ENCODE measurements at regions not wholly inside any gene's neighbourhood (a gene's known extent, or its start where the extent isn't known, plus 50 kb on each side); places are given as distances from the start of the nearest gene placed in this dataset.
"Not testable (repeated sequence)": the region's sequence is repeated elsewhere in the genome, so short reads cannot be mapped to it uniquely, and the experiment has no call there.

DNA sequence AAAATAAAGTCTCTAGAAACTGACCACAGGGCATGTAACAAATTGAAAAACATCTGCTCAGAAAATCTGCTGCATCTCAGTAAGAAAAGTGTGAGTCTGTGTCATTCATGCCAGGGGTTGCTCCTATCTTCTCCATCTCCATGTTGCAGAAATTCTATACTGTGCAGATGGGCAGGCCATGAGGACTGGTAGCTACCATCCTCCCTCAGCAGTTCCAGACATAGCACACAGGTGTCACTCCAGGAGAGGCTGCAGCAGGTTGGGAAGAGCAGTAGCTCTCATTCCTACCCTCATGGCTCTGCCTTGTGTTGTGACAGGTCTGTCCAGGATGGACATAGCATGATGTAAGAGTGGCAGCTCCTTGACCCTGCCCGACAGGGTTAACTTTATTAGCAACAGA is 173.4 kb downstream of the NDUFS4 start:
- no peak for DNase-seq

DNA sequence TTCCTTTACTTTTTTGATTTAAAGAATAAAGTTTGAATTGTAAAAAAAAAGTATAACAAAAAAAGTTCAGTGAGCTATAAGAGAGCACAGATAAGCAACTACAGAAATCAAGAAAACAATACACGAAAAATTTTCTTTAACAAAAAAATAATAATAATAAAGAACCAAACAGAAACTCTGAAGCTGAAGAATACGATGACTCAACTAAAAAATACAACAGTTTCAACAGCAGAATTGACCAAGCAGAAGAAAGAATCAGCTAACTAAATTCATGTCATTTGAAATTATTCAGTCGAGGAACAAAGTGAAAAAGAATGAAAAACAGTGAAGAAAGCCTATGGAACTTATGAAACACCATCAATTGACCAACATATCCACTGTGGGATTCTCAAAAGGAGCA is 177.7 kb downstream of the NDUFS4 start:
- DNase-seq, result no peak

GRCh38 chr5:53739111-53739510 is 178.7 kb downstream of the NDUFS4 start:
- DNase-seq, result no peak

- DNase-seq, result no peak
These were observed 189.2 kb downstream of the NDUFS4 start for GRCh38 chr5:53749621-53750020.

DNA sequence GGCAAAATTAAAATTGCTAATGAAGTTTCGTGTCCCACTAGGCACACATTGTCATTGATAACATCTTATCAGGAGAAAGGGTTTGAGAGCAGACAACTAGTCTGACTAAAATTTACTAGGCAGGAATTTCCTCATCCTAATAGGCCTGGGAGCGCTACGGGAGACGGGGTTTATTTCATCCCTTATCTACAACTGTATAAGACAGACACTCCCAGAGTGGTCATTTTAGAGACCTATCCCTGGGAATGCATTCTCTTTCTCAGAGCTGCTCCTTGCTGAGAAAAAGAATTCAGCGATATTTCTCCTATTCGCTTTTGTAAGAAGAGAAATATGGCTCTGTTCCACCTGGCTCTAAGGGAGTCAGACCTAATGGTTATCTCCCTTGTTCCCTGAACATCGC is 191.8 kb downstream of the NDUFS4 start:
- DNase-seq, result not testable (repeated sequence)

GRCh38 chr5:53766673-53767072 is 206.2 kb downstream of the NDUFS4 start:
- DNase-seq, result no peak

GRCh38 chr5:53777864-53778618 is 217.6 kb downstream of the NDUFS4 start:
- no peak for DNase-seq

- no peak for DNase-seq
These were observed 219.1 kb downstream of the NDUFS4 start for GRCh38 chr5:53779541-53779981.

DNA sequence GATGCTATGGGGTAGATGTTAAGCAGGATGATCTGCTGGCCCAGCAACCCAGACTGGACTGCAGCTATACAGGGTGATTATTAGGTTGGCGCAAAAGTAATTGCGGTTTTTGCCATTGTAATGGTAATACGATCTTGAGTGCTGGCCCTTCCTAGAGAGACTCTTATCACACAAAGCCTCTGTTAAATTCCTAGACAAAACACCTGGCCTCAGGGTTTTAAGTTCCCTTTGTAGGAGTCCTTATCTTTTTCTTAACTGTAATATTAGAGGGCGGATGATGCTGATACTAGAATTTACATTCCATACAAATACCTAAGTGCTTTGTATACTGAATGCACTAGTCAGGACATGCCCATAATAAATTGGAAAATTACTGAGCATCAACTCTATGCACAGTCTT is 222.2 kb downstream of the NDUFS4 start:
- DNase-seq, result peak; percentile 20

GRCh38 chr5:53783624-53784228 is 223.3 kb downstream of the NDUFS4 start:
- DNase-seq, result no peak

- no peak for DNase-seq
These were observed 224.2 kb downstream of the NDUFS4 start for GRCh38 chr5:53784596-53784995.

GRCh38 chr5:53785924-53786323 is 225.5 kb downstream of the NDUFS4 start:
- DNase-seq, result no peak

DNA sequence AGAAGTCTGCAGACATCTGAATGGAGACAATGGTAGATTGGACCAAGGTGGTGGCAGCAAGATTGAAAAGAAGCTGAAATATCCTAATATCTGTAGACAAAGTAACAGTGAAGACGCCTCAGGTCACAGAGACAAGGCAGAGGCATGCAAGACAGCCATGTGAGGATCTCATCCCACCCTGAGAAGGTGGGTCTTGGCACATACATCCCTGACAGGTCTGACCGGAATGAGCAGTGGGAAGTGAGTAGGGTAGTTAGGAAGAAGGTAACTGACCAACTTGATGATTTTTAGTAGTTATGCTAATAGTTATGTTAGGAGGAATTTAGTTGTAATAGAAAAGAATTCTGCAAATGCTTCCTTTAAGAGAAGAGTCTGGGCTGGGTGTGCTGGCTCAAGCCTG is 229.6 kb downstream of the NDUFS4 start:
- no peak for DNase-seq

- no peak for DNase-seq
These were observed 231.9 kb downstream of the NDUFS4 start for GRCh38 chr5:53792338-53792737.

- not testable (repeated sequence) for DNase-seq
These were observed 239.2 kb downstream of the NDUFS4 start for GRCh38 chr5:53799644-53800043.

GRCh38 chr5:53808392-53808791 is 248.0 kb downstream of the NDUFS4 start:
- DNase-seq, result not testable (repeated sequence)

DNA sequence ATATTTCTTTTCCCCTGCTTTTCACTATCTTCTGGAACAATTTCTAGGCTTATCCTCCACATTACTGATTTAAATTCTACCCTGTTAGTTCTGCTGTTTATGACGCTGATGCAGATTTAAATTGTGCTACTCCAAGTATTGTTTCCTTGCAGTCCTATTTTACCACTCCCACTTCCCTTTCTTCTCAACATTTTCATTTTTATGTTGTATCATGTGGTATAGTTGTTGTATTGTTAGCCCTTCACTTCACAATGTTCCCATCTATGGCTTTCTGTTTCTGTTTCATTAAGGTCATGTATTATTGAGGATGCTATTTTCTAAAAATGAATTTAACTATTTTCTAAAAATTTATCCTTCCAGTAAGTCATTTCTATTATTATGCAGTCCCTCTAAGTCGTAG is 254.4 kb downstream of the NDUFS4 start:
- no peak for DNase-seq

- DNase-seq, result no peak
These were observed 255.0 kb downstream of the NDUFS4 start for GRCh38 chr5:53815471-53815870.

DNA sequence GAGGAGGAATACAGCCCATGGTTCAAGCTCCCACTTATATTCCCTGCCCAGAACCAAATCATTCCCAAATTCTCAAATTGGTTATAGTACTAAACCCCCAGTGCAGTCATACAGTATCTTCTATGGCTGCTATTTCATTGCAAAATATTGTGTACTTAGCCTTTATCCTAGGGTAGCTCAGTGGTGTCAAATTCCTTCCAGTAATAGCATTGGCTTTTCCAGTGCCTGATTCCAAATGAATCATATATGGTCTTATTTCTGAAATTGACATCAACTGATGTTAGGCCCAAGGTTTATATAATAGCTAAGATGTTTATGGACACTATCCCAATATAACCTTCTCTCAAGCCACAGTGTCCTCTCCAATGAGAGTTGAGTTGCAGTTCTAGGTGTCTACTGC is 256.7 kb downstream of the NDUFS4 start:
- DNase-seq, result no peak

DNA sequence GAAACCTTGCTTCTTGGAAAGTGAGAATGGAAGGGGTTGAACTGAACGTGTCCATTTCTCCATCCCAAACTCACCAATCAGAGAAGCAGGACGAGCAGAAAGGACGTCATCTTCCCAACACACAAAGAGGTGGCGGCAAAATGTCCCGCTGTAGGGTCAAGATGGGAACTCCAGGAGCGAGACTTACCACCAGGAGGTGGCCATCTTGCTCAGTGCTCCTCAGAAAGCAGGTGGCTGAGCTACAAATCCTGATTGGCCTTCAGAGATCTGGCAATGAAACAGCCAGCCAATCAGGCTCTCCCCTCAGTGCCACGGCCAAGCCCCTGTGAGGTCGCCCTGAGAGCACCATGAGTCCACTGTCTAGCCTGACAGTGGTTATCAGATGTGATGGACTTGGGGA is 259.0 kb downstream of the NDUFS4 start:
- DNase-seq, result no peak

- no peak for DNase-seq
These were observed 259.8 kb downstream of the NDUFS4 start for GRCh38 chr5:53820119-53820801.

- DNase-seq, result no peak
These were observed 260.3 kb downstream of the NDUFS4 start for GRCh38 chr5:53820802-53821171.

- DNase-seq, result no peak
These were observed 264.6 kb downstream of the NDUFS4 start for GRCh38 chr5:53825016-53825415.

DNA sequence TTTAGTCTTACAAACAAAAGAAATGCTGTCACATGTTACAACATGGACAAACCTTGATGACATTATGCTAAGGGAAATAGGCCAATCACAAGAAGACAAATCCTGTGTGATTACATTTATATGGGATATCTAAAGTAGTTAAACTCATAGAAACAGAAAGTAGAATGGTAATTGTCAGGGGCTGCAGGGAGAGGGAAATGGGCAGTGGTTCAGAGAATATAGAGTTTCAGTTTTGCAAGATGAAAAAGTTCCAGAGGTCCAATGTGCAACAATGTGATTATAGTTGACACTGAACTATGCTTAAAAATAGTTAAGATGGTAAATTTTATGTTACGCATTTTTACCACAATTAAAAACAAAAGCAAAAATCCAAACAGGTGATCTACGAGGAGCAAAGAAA is 265.5 kb downstream of the NDUFS4 start:
- DNase-seq, result no peak
